GM19193 (cell line): ENCODE measurements at regions not wholly inside any gene's neighbourhood (a gene's known extent, or its start where the extent isn't known, plus 50 kb on each side); places are given as distances from the start of the nearest gene placed in this dataset.

Experiments
- POLR2A ChIP-seq: IDR thresholded peaks from 4 replicates; pipeline ENCODE4 v1.6.1; 2011; ENCODE audit not compliant: insufficient read depth, insufficient read length; ENCODE audit errors: extremely low read depth

- TF ChIP-seq POLR2A: no peak
Observed at GRCh38 chrX:39484159-39485068, 613.3 kb downstream of the BCOR start.

DNA sequence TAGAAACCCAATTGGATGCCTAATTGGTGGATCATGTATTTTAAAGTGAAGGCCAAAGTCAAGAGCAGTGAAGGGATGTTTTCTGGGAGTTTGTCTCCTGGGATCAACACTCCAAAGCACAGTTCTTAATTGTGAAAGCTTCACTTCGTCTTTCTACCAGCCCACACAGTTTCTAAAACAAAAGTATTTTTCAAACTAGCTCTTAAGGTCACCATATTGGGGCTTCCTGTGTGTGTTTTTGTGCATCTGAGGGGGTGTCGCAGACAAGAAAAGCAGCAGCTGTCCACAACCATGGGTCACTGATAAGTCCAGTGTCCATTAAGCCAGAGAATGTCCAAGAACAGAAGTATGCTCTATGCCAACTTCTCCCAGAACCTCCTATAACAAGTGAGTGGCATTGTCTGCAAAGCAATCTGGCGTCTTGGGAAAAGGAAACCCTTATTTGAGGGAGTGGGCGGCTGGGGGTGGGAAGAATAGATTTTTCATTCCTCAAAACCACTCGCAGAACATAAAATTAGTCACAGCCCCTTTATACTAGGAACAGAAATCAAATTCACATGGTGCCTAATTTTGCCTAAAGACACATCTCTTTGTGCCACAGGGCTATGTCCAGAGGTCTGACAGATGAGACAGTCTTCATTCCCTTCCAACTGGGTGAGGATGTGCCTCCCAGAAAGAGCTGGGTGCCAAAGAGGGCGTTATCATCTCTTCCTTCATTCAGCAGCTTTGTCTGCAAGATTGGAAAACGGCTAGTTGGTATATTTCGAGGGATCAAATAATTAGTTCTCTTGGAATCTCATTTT is 610.4 kb downstream of the BCOR start:
- no peak for TF ChIP-seq POLR2A

- no peak for TF ChIP-seq POLR2A
Observed at GRCh38 chrX:39487969-39488330, 609.8 kb downstream of the BCOR start.

GRCh38 chrX:39491548-39492297 is 606.0 kb downstream of the BCOR start:
- no peak for TF ChIP-seq POLR2A

DNA sequence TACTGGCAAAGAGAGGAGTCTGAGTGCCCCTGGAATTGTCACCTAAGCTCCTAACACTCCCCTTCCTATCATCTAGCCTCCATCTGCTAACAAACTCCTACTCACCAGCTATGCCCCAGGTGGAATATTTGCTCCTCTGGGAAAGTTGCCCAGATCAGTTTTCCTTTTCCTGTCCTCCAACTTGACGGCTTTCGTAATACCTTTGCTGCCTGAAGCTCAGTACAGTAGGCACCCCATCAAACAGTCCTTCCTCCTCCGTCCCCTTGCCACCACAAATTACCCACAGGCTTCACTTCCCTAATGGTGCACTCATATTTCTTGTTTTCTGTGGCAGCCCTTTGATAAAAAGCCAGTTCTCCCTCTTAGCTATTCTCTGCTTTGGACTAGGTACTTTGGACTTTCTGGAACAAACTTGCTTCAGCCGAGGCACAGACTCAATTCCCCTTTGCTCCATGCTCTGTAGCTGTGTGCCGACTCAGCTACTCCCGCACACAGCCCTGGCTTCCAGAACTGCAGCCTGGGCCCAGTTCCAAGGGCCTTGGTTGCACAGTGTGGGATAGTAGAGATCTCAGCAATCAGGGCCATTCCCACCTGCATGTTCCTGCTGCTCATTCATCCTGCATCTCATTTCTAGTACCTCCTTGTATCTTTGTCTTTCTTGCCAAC is 605.1 kb downstream of the BCOR start:
- no peak for TF ChIP-seq POLR2A

DNA sequence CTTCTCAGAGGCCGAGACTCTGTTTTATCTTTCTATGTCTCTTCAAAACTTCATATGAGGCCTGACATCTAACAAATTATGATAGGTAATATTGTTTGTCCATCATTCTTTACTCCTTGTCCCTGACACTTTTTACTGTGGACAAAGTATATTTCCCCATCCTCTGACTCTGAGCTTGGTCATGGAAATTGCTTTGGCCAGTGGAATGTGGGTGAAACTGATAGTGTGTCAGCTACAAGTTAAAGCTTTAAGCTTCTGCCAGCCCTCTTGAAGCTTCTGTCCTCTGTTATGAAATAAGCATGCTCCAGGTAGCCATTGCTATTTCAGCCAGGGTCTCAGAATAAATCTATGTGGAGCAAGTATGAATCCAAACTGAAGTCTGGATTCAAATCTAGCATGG is 604.6 kb downstream of the BCOR start:
- no peak for TF ChIP-seq POLR2A

DNA sequence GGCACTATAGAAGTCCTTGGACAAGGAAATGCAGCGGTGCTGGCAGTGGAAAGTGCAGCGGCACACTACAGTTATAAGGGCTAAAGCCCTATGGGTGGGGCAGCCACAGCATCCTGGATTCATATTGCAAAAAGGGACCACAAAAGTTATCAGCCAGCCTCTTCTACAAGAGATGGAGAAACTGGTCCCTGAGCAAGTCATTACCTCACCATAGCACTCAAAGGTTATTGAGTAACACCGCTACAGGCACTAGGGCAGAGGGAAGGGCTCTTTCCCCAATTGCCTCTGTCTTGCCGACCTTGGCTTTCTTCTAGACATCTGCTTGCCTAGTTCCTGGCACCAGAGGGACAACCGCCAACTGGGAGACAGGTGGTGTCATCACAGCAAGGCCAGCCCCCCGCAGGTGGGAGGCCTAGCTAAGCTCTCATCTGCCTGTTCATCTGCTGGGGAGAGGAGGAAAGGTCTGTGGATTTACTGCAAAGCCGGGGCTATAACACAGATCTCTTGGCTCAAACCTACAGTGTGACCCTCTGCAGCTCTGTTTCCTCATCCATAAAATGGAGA is 600.0 kb downstream of the BCOR start:
- no peak for TF ChIP-seq POLR2A

GRCh38 chrX:39499996-39500395 is 597.8 kb downstream of the BCOR start:
- no peak for TF ChIP-seq POLR2A

- TF ChIP-seq POLR2A: no peak
Observed at GRCh38 chrX:39501822-39502221, 595.9 kb downstream of the BCOR start.

DNA sequence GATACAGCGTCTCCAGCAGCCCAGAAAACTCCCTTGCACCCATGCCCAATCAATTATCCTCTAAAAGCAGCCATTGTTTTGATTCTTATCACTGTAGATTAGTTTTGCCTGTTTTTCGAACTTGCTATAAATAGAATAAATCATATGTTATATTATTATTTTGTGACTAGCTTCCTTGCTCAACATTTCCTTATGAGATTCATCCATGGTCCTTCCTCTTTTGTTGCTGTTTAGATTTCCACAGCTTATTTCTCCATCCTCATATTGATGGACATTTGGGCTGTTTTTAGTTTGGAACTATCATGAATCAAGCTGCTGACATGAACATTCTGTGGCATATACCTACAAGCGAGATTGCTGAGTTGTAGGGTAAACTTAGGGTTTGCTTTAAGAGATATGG is 595.3 kb downstream of the BCOR start:
- no peak for TF ChIP-seq POLR2A

DNA sequence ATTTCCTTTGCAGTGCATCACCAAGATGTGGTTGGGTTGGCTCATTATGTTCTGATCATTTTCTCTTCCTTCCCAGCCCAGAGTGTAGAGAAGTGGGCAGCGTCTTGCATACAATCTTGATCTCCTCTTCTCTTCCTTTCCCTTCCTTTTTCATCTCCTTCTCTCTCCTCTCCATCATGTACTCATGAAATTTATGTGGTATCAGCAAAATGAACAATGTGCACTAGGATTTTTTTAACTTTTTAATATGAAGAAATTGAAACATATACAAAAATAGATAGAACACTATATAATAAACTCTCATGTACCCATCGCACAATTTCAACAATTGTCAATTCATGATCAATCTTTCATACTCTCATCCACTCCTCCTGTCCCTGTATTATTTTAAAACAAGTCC is 593.5 kb downstream of the BCOR start:
- TF ChIP-seq POLR2A: no peak

GRCh38 chrX:39504850-39505259 is 592.9 kb downstream of the BCOR start:
- TF ChIP-seq POLR2A: no peak

- no peak for TF ChIP-seq POLR2A
Observed at GRCh38 chrX:39506131-39506530, 591.6 kb downstream of the BCOR start.

DNA sequence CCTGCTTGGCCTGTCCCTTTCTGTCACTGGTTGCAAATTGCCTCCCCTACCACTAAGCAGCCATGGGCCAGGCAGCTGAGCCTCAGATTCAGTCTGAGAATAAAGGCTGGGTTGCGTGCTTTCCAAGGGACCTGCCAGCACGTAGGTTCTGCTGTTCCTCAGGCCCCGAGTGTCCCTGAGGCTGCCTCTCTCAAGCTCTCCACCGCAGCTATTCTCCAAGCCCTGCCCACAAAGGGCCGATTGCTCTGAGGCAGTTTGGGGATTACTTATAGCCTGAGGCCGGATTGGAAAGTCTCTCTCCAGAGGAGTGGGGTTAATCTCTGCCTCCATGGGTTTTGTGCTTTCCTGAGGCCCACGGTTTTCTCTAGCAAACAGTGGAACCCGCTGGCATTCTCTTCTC is 590.7 kb downstream of the BCOR start:
- no peak for TF ChIP-seq POLR2A

DNA sequence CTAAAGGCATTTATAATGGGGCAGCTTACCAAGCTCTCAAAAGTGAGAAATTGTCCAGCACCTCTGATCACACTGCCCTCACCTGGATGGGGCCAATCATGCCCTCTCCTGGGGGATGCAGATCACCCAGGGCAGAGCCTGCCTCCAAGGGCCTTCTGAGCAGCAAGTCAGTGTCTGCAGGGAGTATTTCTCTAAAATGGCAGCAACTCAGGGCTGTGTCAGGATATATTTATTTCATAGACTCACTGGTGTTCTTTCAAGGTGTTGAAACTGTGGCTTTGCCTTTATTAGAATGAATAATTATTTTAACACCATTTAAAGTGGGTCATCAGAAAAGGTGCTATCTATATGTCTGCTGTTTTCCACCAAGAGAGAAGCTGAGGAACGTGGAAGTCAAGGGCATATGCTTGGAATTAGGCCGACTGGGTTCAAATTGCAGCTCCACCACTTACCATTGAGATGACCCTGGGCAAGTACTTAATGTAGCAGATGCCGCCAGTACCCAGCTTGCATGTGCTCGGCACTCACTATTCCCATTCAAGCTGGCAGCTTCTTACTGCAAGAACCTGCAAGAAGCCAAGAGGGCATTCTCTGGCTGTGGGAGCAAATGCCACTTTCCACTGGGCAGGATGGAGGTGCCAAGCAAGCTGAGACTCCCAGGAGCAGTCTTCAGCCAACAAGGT is 590.0 kb downstream of the BCOR start:
- TF ChIP-seq POLR2A: no peak

- no peak for TF ChIP-seq POLR2A
Observed at GRCh38 chrX:39508300-39508692, 589.5 kb downstream of the BCOR start.
